DOHH2 (cell line): ENCODE measurements at regions not wholly inside any gene's neighbourhood (a gene's known extent, or its start where the extent isn't known, plus 50 kb on each side); places are given as distances from the start of the nearest gene placed in this dataset.

Experiments
- H3F3A ChIP-seq: fragments of 200-600 bp; sonication (generic), shearing (Covaris generic); 2 replicates; pipeline ENCODE4 v1.6.0; 2016; ENCODE audit warnings: antibody characterized with exemption, mild to moderate bottlenecking; ENCODE audit not compliant: control insufficient read depth, insufficient read depth
- H3K27ac ChIP-seq: fragments of 200-600 bp; sonication (generic); 2 replicates; pipeline ENCODE4 v1.5.1; 2014; ENCODE audit warnings: low read depth, mild to moderate bottlenecking, low read length, moderate library complexity
- H3K27me3 ChIP-seq: fragments of 200-600 bp; sonication (generic); 2 replicates; pipeline ENCODE4 v1.6.1; 2014; ENCODE audit warnings: mild to moderate bottlenecking, low read length, mixed read lengths; ENCODE audit not compliant: control insufficient read depth
- H3K36me3 ChIP-seq: fragments of 200-600 bp; sonication (generic); 2 replicates; pipeline ENCODE4 v1.6.1; 2014; ENCODE audit warnings: mild to moderate bottlenecking, low read length, moderate library complexity, mixed read lengths; ENCODE audit not compliant: control insufficient read depth
- H3K4me1 ChIP-seq: fragments of 200-600 bp; sonication (generic); 2 replicates; pipeline ENCODE4 v1.6.1; 2014; ENCODE audit warnings: mild to moderate bottlenecking, low read length, mixed read lengths; ENCODE audit not compliant: control insufficient read depth
- H3K4me2 ChIP-seq: fragments of 200-600 bp; sonication (generic); 2 replicates; pipeline ENCODE4 v1.6.0; 2014; ENCODE audit warnings: mild to moderate bottlenecking, low read length, moderate library complexity
- H3K4me3 ChIP-seq: fragments of 200-600 bp; sonication (generic); 2 replicates; pipeline ENCODE4 v1.5.1; 2014; ENCODE audit warnings: mild to moderate bottlenecking, low read length, mixed read lengths
- H3K79me2 ChIP-seq: fragments of 200-600 bp; sonication (generic); 2 replicates; pipeline ENCODE4 v1.6.1; 2014; ENCODE audit warnings: mild to moderate bottlenecking, low read length, mixed read lengths; ENCODE audit not compliant: control insufficient read depth
- H3K9me2 ChIP-seq: fragments of 200-600 bp; sonication (generic); replicated peaks from 2 replicates; pipeline ENCODE4 v1.6.1; 2014; ENCODE audit warnings: mild to moderate bottlenecking, low read length, mixed read lengths; ENCODE audit not compliant: control insufficient read depth
- H3K9me3 ChIP-seq: fragments of 200-600 bp; sonication (generic); 2 replicates; pipeline ENCODE4 v1.6.1; 2014; ENCODE audit warnings: antibody characterized with exemption, low read length, mixed read lengths; ENCODE audit not compliant: control insufficient read depth, insufficient read depth
- H4K20me1 ChIP-seq: fragments of 200-600 bp; sonication (generic); 2 replicates; pipeline ENCODE4 v1.6.0; 2014; ENCODE audit warnings: low read depth, mild to moderate bottlenecking, antibody characterized with exemption, low read length, moderate library complexity; ENCODE audit not compliant: control insufficient read depth, insufficient read depth
- CTCF ChIP-seq: fragments of 200-600 bp; sonication (generic); IDR thresholded peaks from one replicate; pipeline ENCODE4 v1.5.1; 2014; ENCODE audit warnings: antibody characterized with exemption, mild to moderate bottlenecking, low read depth, low read length; ENCODE audit not compliant: poor library complexity, severe bottlenecking
- EZH2phosphoT487 ChIP-seq: fragments of 200-600 bp; sonication (generic); IDR thresholded peaks from 2 replicates; pipeline ENCODE4 v1.6.1; 2017; ENCODE audit warnings: borderline replicate concordance, mild to moderate bottlenecking, antibody characterized with exemption, low read length, moderate library complexity, mixed read lengths

DNA sequence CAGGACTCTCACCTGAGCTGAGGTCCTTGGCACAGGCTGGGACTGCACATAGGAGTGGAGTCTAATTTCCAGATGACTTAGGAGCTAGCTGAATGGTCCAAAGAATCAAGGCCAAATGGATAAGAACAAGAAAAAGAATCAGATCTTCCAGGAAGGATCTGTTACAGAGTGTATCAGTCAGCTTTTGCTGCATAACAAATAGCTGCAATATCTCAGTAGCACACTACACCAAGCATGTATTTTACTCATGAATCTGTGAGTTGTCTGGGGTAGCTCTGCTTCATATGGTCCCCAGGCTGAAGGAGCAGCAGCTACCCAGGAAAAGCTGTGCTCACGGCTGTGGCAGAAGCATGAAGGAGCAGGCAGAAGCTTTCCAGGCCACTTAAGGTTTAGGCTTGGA, 60.6 kb upstream of the LOXL4 start:
- H3K36me3 ChIP-seq, result no peaks in the 10 kb centered on the region
- no peaks in the 10 kb centered on the region for H3K79me2 ChIP-seq
- TF ChIP-seq CTCF (no peak), EZH2phosphoT487 (no peak)
- no peak overlapping the region for H3K27ac ChIP-seq
- H3K4me1 ChIP-seq, result peaks cover 5% of the 10 kb centered on the region; the same call in 1 of the 2 replicates
- peaks cover 4% of the 10 kb centered on the region for H3K9me3 ChIP-seq
- H4K20me1 ChIP-seq, result no peaks in the 10 kb centered on the region
- no peaks in the 10 kb centered on the region for H3F3A ChIP-seq
- no peak overlapping the region for H3K4me2 ChIP-seq
- peaks cover 16% of the 10 kb centered on the region for H3K27me3 ChIP-seq
- H3K4me3 ChIP-seq, result no peak overlapping the region
- no peaks in the 10 kb centered on the region for H3K9me2 ChIP-seq

GRCh38 chr10:98328163-98328562, 60.2 kb upstream of the LOXL4 start:
- no peak overlapping the region for H3K4me2 ChIP-seq

GRCh38 chr10:98326621-98327027, 58.6 kb upstream of the LOXL4 start:
- Histone ChIP-seq H3K4me2 (no peak overlapping the region), H4K20me1 (no peaks in the 10 kb centered on the region), H3F3A (no peaks in the 10 kb centered on the region), H3K27ac (no peak overlapping the region), H3K4me1 (peaks cover 2% of the 10 kb centered on the region; the same call in 1 of the 2 replicates), H3K27me3 (peaks cover 16% of the 10 kb centered on the region), H3K4me3 (no peak overlapping the region), H3K9me3 (peaks cover 4% of the 10 kb centered on the region), H3K9me2 (no peaks in the 10 kb centered on the region), H3K79me2 (no peaks in the 10 kb centered on the region), H3K36me3 (no peaks in the 10 kb centered on the region)
- no peak for TF ChIP-seq CTCF
- TF ChIP-seq EZH2phosphoT487, result no peak

More at GRCh38 chr10:98328163-98328562, 60.2 kb upstream of the LOXL4 start:
- peaks cover 5% of the 10 kb centered on the region; the same call in 1 of the 2 replicates for H3K4me1 ChIP-seq
- TF ChIP-seq CTCF (no peak), EZH2phosphoT487 (no peak)
- H3K4me3 ChIP-seq, result no peak overlapping the region
- H3K27me3 ChIP-seq, result peaks cover 16% of the 10 kb centered on the region
- no peaks in the 10 kb centered on the region for H4K20me1 ChIP-seq
- no peaks in the 10 kb centered on the region for H3K36me3 ChIP-seq
- peaks cover 4% of the 10 kb centered on the region for H3K9me3 ChIP-seq
- no peak overlapping the region for H3K27ac ChIP-seq
- H3K9me2 ChIP-seq, result no peaks in the 10 kb centered on the region
- H3F3A ChIP-seq, result no peaks in the 10 kb centered on the region
- no peaks in the 10 kb centered on the region for H3K79me2 ChIP-seq
